Neural progenitor cell (in vitro differentiated cells): ENCODE measurements at regions not wholly inside any gene's neighbourhood (a gene's known extent, or its start where the extent isn't known, plus 50 kb on each side); places are given as distances from the start of the nearest gene placed in this dataset.

Experiments used
- CTCF ChIP-seq: fragments of 200-600 bp; sonication (generic); IDR thresholded peaks from 2 replicates; pipeline ENCODE4 v1.5.1; 2017; ENCODE audit warnings: antibody characterized with exemption, mild to moderate bottlenecking
- EZH2 ChIP-seq: fragments of 200-600 bp; sonication (generic); IDR thresholded peaks from 2 replicates; pipeline ENCODE4 v1.6.1; 2017; ENCODE audit warnings: antibody characterized with exemption, mild to moderate bottlenecking, moderate library complexity
- EZH2phosphoT487 ChIP-seq: fragments of 200-600 bp; sonication (generic); IDR thresholded peaks from 2 replicates; pipeline ENCODE4 v1.6.1; 2017; ENCODE audit warnings: antibody characterized with exemption

- TF ChIP-seq CTCF (no peak), EZH2 (no peak), EZH2phosphoT487 (no peak)
Measured at GRCh38 chr22:22974795-22975580, 87.4 kb downstream of the IGLL5 start.
